Spleen (tissue), 11 donors: ENCODE measurements at regions not wholly inside any gene's neighbourhood (a gene's known extent, or its start where the extent isn't known, plus 50 kb on each side); places are given as distances from the start of the nearest gene placed in this dataset.

Experiments
- DNase-seq: peaks from one replicate; pipeline ENCODE4 v3.0.0-alpha.2; 2020
- H3K27ac ChIP-seq, 8 donors: fragments of 200-600 bp; sonication (generic) in 7 of 8; 1 replicate in 4 of 8; 2 replicates in 4 of 8; pipeline versions ENCODE4 v1.5.0 to v1.8.0; 2016 to 2021; ENCODE audit warnings: inconsistent platforms in 4 of 8, mild to moderate bottlenecking in 4 of 8, moderate library complexity in 1 of 8
- H3K27me3 ChIP-seq, 7 donors: fragments of 200-600 bp; sonication (generic) in 6 of 7; replicated peaks in 1 of 7; 1 replicate in 4 of 7; 2 replicates in 3 of 7; pipeline versions ENCODE4 v1.5.0 to v1.8.0; 2016 to 2021; ENCODE audit warnings: inconsistent platforms in 3 of 7, mild to moderate bottlenecking in 1 of 7
- H3K36me3 ChIP-seq, 6 donors: fragments of 200-600 bp; sonication (generic) in 5 of 6; 1 replicate in 4 of 6; 2 replicates in 2 of 6; pipeline versions ENCODE4 v1.5.0 to v1.8.0; 2016 to 2021; ENCODE audit warnings: inconsistent platforms in 2 of 6
- H3K4me1 ChIP-seq, 6 donors: fragments of 200-600 bp; sonication (generic) in 5 of 6; 1 replicate in 3 of 6; 2 replicates in 3 of 6; pipeline versions ENCODE4 v1.5.0 to v1.8.0; 2016 to 2021; ENCODE audit warnings: inconsistent platforms in 3 of 6
- H3K4me3 ChIP-seq, 8 donors: fragments of 200-600 bp; sonication (generic) in 7 of 8; 1 replicate in 4 of 8; 2 replicates in 4 of 8; pipeline versions ENCODE4 v1.5.0 to v1.8.0; 2016 to 2021; ENCODE audit warnings: inconsistent platforms in 4 of 8, mild to moderate bottlenecking in 4 of 8, moderate library complexity in 2 of 8
- H3K9me3 ChIP-seq, 8 donors: fragments of 200-600 bp; sonication (generic) in 7 of 8; 1 replicate in 4 of 8; 2 replicates in 4 of 8; pipeline versions ENCODE4 v1.5.0 to v1.8.0; 2016 to 2021; ENCODE audit warnings: inconsistent platforms in 4 of 8
- POLR2A ChIP-seq, 3 donors: fragments of 450-650 bp; IDR thresholded peaks; one replicate each; pipeline ENCODE4 v1.5.1; 2017; ENCODE audit warnings: antibody characterized with exemption in 3 of 3, mild to moderate bottlenecking in 1 of 3
- POLR2AphosphoS5 ChIP-seq, 3 donors: sonication (generic); formaldehyde crosslinking; IDR thresholded peaks; one replicate each; pipeline ENCODE4 v1.5.1; 2017; ENCODE audit warnings: antibody characterized with exemption in 3 of 3
- WGBS, 5 donors: extraction: QIAGEN DNeasy Blood & Tissue Kit in 3 of 5; methylation state at CpG; one replicate each; pipeline versions ENCODE4 v1.1.5 to v1.1.7; 2013 to 2018; 5-methylcytosine and 5-hydroxymethylcytosine counted together
- intact Hi-C: fragments of 100-400 bp; cut with DNase I; formaldehyde crosslinking; loops from one replicate; pipeline ENCODE4 v1.15.0; 2023; ENCODE audit warnings: low total_unique reads
- TF ChIP-seq, protein P1 (sequence below), 11 experiments: fragments of 200-600 bp in 7 of 11; fragments of 450-650 bp in 4 of 11; sonication (generic) in 4 of 11; IDR thresholded peaks in 8 of 11; conservative IDR thresholded peaks in 3 of 11; 1 replicate in 7 of 11; 2 replicates in 4 of 11; pipeline versions ENCODE4 v1.4.0 to v1.8.0; 2016 to 2021; ENCODE audit warnings: antibody characterized with exemption in 11 of 11, inconsistent platforms in 4 of 11, mild to moderate bottlenecking in 1 of 11
- donor health status: healthy with polysubstance abuse.
- donor health status: DM: no; HTN: no; CAD: no; lungs with moderate emphysema.
- donor health status: DM: no; HTN: no; CAD: no.
- donor health status: Bipolar disorder and iron deficiency.
- donor health status: healthy.
- donor health status: DM: no; HTN: no; CAD: no.
- donor health status: DM: yes; HTN: yes; CAD: no.

DNA sequence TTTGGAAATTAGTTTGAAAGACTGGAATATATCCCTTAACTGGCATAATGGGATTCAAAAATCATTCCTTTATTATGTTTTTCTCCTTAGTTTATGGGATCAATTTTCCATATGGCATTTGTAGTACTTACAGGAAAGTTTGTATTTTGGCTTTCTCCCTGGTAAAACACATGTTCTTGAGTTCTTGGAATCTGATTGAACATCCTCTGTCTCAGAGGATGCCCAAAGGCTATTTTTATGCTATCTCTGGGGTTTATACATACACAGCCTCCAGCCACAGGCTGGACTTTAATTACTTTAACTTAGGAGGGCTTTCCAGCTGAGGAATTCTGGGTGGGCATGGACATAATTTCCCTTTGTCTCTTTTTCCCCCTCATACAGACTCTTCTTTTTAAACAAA lies 236.4 kb downstream of the HGF start:
- intact Hi-C loops = no loop called here
- H3K4me3 ChIP-seq = no peak overlapping the region
- TF ChIP-seq, protein P1, sequence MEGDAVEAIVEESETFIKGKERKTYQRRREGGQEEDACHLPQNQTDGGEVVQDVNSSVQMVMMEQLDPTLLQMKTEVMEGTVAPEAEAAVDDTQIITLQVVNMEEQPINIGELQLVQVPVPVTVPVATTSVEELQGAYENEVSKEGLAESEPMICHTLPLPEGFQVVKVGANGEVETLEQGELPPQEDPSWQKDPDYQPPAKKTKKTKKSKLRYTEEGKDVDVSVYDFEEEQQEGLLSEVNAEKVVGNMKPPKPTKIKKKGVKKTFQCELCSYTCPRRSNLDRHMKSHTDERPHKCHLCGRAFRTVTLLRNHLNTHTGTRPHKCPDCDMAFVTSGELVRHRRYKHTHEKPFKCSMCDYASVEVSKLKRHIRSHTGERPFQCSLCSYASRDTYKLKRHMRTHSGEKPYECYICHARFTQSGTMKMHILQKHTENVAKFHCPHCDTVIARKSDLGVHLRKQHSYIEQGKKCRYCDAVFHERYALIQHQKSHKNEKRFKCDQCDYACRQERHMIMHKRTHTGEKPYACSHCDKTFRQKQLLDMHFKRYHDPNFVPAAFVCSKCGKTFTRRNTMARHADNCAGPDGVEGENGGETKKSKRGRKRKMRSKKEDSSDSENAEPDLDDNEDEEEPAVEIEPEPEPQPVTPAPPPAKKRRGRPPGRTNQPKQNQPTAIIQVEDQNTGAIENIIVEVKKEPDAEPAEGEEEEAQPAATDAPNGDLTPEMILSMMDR (IDR thresholded peaks at IDR 0.05 in 8 of 11, conservative IDR thresholded peaks at IDR 0.05 in 3 of 11) = no peak
- no peak for TF ChIP-seq POLR2A (IDR thresholded peaks at IDR 0.05)
- no peak for TF ChIP-seq POLR2AphosphoS5 (IDR thresholded peaks at IDR 0.05)

DNA sequence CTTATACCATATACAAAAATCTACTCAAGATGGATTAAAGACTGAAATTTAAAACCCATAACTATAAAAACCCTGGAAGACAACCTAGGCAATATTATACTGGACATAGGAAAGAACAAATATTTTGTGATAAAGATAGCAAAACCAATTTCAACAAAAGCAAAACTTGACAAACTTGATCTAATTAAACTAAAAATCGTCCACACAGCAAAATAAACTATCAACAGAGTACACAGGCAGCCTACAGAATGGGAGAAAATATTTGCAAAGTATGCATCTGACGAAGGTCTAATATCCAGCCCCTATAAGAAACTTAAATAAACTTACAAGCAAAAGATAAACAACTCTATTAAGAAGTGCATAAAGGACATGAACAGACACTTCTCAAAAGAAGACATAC lies 240.1 kb downstream of the HGF start:
- intact Hi-C loops = no loop called here
- 53 to 70% (median 62%) methylated on average over 2 of the region's 2 CpGs for WGBS, 5 donors
- no peaks in the 10 kb centered on the region for H3K36me3 ChIP-seq
- no peaks in the 10 kb centered on the region for H3K27me3 ChIP-seq
- no peaks in the 10 kb centered on the region for H3K4me1 ChIP-seq
- no peak overlapping the region for H3K27ac ChIP-seq
- TF ChIP-seq, protein P1 (IDR thresholded peaks at IDR 0.05 in 8 of 11, conservative IDR thresholded peaks at IDR 0.05 in 3 of 11) = no peak
- TF ChIP-seq POLR2A (IDR thresholded peaks at IDR 0.05) = no peak
- no peak for TF ChIP-seq POLR2AphosphoS5 (IDR thresholded peaks at IDR 0.05)
- H3K4me3 ChIP-seq = no peak overlapping the region
- no peak for DNase-seq
- H3K9me3 ChIP-seq = no peaks in the 10 kb centered on the region

More for the DNA sequence above, 236.4 kb downstream of the HGF start:
- Histone ChIP-seq H3K27me3 (no peaks in the 10 kb centered on the region), H3K4me1 (no peaks in the 10 kb centered on the region), H3K27ac (no peak overlapping the region), H3K9me3 (peaks cover 0 to 7% (median 0%) of the 10 kb centered on the region in 8 donors), H3K36me3 (no peaks in the 10 kb centered on the region)
- DNase-seq = no peak

DNA sequence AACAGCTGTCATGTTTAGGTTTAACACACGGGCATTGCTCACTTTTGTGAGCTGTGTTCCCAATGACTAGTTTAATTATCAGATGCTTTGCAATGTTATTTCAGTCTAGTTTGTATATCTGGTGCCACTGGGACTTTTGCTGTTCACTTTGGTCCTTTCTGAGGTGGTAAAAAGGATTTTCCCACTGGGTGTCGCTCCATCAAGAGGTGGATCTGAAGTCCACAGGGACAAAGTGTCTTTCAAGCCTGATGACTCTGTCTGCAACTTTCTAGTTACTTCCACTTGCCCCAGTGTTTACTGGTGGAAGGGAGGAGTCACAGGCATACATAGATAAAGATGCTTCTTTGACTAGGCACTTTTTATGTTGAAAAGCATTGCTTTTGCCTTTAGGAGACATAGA lies 242.2 kb downstream of the HGF start:
- no peaks in the 10 kb centered on the region for H3K36me3 ChIP-seq
- H3K9me3 ChIP-seq = no peaks in the 10 kb centered on the region
- H3K4me1 ChIP-seq = no peaks in the 10 kb centered on the region
- no peaks in the 10 kb centered on the region for H3K27me3 ChIP-seq
- 71 to 84% (median 77%) methylated on average over 2 of the region's 2 CpGs for WGBS, 5 donors
- H3K4me3 ChIP-seq = no peak overlapping the region
- intact Hi-C loops = no loop called here
- H3K27ac ChIP-seq = no peak overlapping the region
- TF ChIP-seq, protein P1 (IDR thresholded peaks at IDR 0.05 in 8 of 11, conservative IDR thresholded peaks at IDR 0.05 in 3 of 11) = no peak
- TF ChIP-seq POLR2AphosphoS5 (IDR thresholded peaks at IDR 0.05) (no peak), POLR2A (IDR thresholded peaks at IDR 0.05) (no peak)
- DNase-seq = no peak

DNA sequence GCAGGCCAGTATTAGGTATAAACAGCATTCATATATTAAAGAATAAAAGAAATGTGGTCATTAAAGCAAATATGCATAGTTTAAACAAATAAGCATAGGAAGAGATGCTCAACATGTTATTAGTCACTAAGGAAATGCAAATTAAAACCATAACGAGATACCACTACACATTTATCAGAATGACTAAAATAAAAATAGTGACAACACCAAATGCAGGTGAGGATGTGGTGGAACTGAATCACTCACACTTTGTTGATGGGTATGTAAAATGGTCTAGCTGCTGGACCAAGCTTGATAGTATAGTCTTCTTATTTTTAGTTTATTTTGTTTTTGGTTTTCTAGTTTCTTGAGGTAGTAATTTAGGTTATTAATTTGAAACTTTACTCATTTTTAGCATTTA lies 242.9 kb downstream of the HGF start:
- Histone ChIP-seq H3K27me3 (no peaks in the 10 kb centered on the region), H3K9me3 (no peaks in the 10 kb centered on the region), H3K27ac (no peak overlapping the region), H3K4me1 (no peaks in the 10 kb centered on the region), H3K4me3 (no peak overlapping the region), H3K36me3 (no peaks in the 10 kb centered on the region)
- DNase-seq = no peak
- intact Hi-C loops = no loop called here
- 54 to 86% (median 71%) methylated on average over 1 of the region's 1 CpG for WGBS, 5 donors
- TF ChIP-seq POLR2AphosphoS5 (IDR thresholded peaks at IDR 0.05) (no peak), POLR2A (IDR thresholded peaks at IDR 0.05) (no peak)
- TF ChIP-seq, protein P1 (IDR thresholded peaks at IDR 0.05 in 8 of 11, conservative IDR thresholded peaks at IDR 0.05 in 3 of 11) = no peak
